GM19468 (cell line): ENCODE measurements at regions not wholly inside any gene's neighbourhood (a gene's known extent, or its start where the extent isn't known, plus 50 kb on each side); places are given as distances from the start of the nearest gene placed in this dataset.
"Not testable (repeated sequence)": the region's sequence is repeated elsewhere in the genome, so short reads cannot be mapped to it uniquely, and the experiment has no call there.

Experiments
- ATAC-seq: cut with Tn5 transposase; IDR thresholded peaks from one replicate; pipeline ENCODE4 v1.9.1; 2021; ENCODE audit warnings: mild to moderate bottlenecking, moderate library complexity, moderate number of reproducible peaks; ENCODE audit not compliant: unreplicated experiment; ENCODE audit errors: extremely low read depth

GRCh38 chr21:31420988-31421387 lies 76.9 kb upstream of the TIAM1 start:
- no peak for ATAC-seq

GRCh38 chr21:31420354-31420753 lies 76.3 kb upstream of the TIAM1 start:
- no peak for ATAC-seq

- no peak for ATAC-seq
These were observed 74.4 kb upstream of the TIAM1 start for GRCh38 chr21:31418377-31419001.

- not testable (repeated sequence) for ATAC-seq
These were observed 73.2 kb upstream of the TIAM1 start for GRCh38 chr21:31417214-31417613.

- ATAC-seq, result no peak
These were observed 72.4 kb upstream of the TIAM1 start for GRCh38 chr21:31416465-31416864.

- ATAC-seq, result no peak
These were observed 70.4 kb upstream of the TIAM1 start for GRCh38 chr21:31414263-31415000.

- ATAC-seq, result no peak
These were observed 69.6 kb upstream of the TIAM1 start for GRCh38 chr21:31413698-31414097.

- ATAC-seq, result no peak
These were observed 66.6 kb upstream of the TIAM1 start for GRCh38 chr21:31410499-31411131.

GRCh38 chr21:31409831-31410487 lies 65.9 kb upstream of the TIAM1 start:
- ATAC-seq, result no peak

- ATAC-seq, result no peak
These were observed 64.4 kb upstream of the TIAM1 start for GRCh38 chr21:31408301-31409088.

- no peak for ATAC-seq
These were observed 62.4 kb upstream of the TIAM1 start for GRCh38 chr21:31406510-31406909.

- ATAC-seq, result no peak
These were observed 61.5 kb upstream of the TIAM1 start for GRCh38 chr21:31405604-31406003.

- no peak for ATAC-seq
These were observed 59.7 kb upstream of the TIAM1 start for GRCh38 chr21:31403596-31404333.

- no peak for ATAC-seq
These were observed 55.5 kb upstream of the TIAM1 start for GRCh38 chr21:31399591-31399990.

- no peak for ATAC-seq
These were observed 54.5 kb upstream of the TIAM1 start for GRCh38 chr21:31398574-31398973.

GRCh38 chr21:31397939-31398338 lies 53.9 kb upstream of the TIAM1 start:
- ATAC-seq, result no peak

GRCh38 chr21:31397515-31397926 lies 53.5 kb upstream of the TIAM1 start:
- ATAC-seq, result no peak

- ATAC-seq, result no peak
These were observed 53.0 kb upstream of the TIAM1 start for GRCh38 chr21:31397030-31397429.

- no peak for ATAC-seq
These were observed 52.3 kb upstream of the TIAM1 start for GRCh38 chr21:31396399-31396798.

GRCh38 chr21:31395791-31396190 lies 51.7 kb upstream of the TIAM1 start:
- no peak for ATAC-seq
